NCI-H1417 treated with DMSO at 0.1 percent for 48 hours (cell line): ENCODE measurements at regions not wholly inside any gene's neighbourhood (a gene's known extent, or its start where the extent isn't known, plus 50 kb on each side); places are given as distances from the start of the nearest gene placed in this dataset.

ENCODE experiments used
- DNase-seq: peaks from one replicate; lab custom pipeline; 2025; lab: John Stamatoyannopoulos, UW

DNA sequence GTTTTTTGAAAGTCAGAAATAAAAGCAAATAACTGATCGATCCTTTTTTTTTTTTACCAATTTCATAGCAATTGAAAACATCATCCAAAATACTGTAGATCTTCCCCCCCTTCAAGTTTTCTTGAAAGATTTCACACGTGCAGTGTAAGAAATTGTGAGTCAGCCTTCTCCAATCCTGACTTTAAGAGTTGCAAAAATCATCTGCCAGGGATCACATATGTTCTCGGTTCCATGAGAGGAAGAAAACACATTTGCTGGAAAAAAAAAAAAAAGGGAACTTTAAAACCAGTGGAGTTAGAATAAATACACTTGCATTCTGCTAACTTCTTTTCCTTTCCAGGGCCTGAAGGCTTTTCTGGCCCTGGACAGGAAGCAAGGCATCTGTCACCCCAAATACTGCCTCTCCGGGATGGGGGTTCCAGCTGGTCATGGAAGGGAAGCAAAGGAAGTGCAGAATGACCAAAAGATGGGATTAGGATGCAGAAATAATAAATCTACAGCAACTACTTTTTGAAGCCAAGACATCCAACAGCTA lies 198.4 kb upstream of the KIAA1217 start:
- DNase-seq, result no peak

DNA sequence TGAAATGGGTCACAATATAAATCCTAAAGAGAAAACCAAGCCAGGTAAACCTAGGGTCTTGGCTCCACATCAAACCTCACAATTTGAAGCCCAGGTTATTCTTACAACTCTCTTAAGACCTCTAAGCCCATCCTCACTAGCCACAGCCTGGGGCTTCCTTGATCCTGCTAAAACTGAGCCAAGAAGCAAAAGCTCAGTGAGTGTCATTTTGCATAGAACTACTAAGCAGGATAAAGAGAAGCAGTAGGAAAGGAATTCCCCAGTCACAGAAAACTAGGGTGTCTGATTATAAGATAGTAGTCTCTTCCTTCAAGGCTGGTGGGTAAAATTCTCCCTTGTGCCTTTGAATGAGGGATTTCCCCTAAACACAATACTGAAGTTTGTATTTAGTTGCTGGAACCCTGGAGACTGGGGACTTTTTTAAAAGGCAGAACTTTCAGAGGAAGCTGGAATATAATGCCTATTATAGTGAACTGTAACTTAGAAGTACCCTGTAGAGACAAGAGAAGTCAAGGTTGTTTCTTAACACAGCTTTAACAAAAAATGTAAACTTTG lies 196.6 kb upstream of the KIAA1217 start:
- DNase-seq, result no peak

DNA sequence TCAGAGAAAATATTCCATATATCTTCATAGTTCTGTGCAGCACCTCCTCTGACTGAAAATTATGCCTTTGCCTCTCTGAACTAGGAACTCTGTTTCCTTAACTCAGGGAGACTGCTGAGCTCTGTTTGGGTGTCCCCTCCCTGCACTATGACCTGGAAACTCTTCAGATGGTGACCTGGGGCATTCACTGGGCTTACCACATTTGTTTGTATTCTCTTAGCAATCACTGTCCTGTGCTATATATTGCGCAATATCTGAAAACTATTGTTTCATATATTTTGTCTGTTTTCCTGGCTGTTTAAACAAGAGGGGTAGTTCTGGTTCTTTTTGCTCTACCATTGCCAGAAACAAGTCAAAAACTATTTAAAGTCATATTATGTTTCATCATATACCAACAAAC lies 181.8 kb upstream of the KIAA1217 start:
- no peak for DNase-seq

DNA sequence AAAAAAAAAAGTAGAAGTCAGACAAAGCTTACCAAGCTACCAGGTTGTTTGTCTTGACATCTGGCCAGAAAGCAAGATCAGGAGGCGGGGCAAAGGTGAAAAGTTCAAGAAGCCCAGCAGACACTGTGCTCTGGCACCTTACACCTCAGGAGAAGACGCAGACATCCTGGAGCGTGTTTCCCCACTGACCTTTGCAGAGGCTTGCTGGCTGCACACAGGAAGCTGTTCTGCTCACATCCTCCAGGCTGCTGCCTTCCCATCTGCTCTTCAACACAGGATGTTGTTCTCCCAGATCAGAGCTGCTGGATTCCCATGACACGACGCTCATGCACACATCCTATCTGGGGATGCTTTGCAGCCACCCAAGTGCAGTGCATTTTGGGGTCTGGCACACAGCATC lies 174.4 kb upstream of the KIAA1217 start:
- no peak for DNase-seq

DNA sequence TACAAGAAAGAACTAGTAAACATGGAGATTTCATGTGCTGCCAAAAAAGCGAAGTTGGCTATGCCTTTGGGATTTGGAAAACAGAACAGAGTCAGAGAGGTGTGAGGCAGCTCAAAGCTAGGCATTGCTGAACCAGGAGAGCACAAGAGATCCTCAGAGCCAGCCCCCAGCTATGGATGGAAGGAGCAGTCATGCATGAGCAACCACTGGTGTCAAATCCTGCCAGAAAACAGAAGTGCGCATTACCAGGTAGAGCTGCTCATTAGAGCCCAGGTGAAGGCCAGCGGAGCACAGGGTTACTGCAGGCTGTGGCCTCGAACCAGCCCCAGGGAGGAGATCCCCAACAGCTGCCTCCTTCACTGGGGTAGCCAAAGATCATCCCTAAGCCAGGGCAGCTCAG lies 173.2 kb upstream of the KIAA1217 start:
- no peak for DNase-seq

DNA sequence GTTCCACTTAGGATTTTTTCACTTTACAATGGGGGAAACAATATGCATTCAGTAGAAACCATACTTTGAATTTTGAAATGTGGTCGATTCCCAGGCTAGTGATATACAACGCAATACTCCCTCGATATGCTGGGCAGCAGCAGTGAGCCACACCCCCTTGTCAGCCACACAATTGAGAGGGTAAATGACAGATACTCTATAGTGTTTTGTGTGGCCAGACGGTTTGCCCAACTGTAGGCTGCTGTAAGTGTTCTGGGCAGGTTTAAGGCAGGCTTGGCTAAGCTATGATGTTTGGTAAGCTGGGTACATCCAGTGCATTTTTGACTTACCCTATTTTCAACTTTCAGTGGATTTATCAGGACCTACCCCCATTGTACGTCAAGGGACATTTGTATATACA lies 169.6 kb upstream of the KIAA1217 start:
- no peak for DNase-seq

DNA sequence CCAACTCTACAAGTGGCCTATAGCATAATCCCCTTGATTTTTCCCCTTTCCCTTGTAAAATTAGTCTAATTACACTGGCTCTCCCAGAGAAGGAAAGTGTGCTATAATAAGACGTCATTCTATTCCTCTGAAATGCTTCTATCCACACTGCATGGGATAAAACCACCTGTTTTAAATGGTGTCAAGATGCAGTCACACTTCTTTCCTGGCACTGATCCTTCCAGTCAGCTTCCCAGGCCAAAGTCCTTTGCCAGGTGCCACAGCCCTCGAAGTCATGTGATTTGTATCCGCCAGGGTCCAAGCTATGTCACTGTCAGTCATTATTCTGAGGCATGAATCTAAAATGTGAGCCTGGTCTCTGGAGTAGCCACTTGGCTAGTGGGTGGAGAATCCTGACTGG lies 169.0 kb upstream of the KIAA1217 start:
- no peak for DNase-seq

DNA sequence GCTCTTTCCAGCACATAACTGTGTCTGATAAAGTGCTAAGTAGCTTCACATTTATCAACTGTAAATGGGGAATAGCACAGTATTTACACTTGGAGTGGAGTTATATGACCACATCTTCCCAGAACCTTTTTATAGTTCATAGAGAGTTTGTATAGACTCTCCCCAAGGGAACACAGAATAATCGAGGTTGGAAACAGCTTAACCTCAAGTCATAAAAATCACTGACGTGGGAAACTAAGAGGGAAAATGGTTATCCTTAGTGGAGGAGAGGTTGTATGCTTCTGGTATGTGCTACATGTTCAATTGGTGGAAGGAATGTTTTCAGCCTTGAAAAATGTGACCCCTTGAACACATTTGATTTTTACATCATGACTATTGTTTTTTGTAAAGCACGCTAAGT lies 167.9 kb upstream of the KIAA1217 start:
- no peak for DNase-seq

DNA sequence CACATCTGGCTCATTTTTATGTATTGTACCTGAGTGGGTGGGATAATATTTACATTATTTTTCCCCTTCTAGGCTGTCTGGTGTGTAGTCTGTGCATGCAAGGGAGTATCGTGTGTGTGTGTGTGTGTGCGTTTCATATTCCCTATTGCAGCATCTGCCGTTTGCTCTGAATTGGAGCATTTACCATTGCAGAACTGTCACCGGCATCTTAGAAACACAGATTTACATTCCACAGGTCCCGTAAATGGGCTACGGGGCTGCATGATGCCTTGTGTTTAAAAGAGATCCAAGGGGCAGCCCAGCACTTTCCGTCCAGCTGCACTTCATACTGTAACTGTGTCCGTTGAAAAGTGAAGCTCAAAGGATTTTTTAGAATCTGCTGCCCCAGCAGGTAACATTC lies 167.1 kb upstream of the KIAA1217 start:
- no peak for DNase-seq

DNA sequence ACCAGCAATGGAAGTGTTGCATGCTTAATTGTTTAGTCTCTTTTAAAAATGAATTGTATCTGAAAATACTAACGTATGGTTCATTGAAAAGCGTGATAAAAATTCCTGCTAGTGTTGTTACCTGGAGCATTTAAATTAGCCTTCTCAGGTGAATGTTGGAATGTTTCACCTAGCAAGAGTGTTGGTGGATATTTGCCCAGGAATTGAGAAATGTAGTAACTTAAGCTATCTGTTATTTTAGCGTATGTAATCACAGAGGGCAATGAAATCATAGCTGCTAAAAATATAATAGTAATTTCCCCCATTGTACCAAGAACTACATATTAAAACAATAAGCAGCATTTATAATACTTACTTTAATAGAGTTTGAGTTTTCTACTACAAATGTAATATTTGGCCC lies 166.1 kb upstream of the KIAA1217 start:
- DNase-seq, result no peak

DNA sequence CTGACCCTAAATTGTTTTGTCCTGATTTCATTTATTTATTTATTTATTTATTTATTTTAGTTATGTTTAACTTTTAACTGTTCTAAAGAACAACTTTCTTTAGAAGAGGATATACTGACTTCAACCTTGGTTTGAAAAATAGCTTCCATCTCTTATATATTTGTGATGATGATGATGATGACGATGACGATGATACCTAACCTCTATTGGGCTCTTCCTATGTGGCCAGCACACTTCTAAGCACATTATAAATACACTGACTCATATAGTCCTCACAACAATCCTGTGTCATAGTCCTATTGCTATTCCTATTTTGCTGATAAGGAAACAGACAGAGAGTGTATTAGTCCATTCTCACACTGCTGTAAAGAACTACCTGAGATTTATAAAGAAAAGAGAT lies 162.9 kb upstream of the KIAA1217 start:
- no peak for DNase-seq

DNA sequence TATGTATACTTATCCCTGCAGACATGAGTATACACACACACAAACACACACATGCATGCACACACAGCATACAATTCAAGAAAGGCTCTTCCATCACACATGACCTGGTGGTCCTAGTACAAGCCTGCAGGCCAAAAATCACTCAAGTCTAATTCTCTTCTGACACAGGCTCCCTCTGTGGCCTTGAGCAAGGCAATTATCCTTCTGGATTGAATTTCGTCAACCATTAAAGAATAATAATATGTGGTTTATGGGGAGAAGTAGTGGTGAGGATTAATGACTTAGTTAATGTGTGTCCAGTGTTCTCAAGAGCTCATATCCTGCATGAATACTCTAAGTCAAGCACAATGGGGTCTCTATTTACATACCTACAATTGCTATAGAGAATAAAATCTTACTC lies 161.8 kb upstream of the KIAA1217 start:
- DNase-seq, result no peak

DNA sequence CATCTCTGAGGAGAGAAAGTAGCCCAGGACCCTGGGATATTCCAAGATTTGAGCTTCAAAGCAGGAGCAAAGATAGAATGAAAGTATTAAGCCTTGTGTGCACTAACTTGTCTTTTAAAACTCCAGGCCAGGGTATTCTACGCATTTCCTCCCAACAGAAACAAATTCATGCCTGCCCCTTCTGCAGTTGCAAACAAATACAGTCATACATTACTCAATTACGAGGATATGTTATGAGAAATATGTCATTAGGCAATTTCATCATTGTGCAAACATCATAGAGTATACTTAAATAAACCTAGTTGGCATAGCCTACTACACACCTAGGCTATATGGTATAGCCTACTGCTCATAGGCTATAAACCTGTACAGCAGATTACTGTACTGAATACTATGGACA lies 154.5 kb upstream of the KIAA1217 start:
- DNase-seq, result no peak

DNA sequence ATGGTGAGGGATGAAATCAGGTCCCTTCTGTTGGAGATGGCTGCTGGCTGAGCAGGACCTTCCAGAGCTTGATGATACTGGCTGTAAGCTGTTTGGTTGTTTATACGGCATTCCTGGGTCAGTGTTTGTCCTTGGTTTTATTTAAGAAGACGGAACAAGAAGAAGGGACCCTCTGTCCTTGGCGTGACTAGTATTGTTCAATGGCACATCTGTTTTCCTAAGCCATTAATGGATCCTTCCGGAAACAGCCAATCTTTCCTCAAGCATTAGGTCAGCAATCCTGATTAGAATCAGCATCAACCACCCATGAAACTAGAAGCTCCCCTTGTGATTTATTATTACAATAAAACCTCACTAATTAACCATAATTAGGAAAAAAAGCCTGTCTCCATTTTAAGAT lies 128.7 kb upstream of the KIAA1217 start:
- no peak for DNase-seq

DNA sequence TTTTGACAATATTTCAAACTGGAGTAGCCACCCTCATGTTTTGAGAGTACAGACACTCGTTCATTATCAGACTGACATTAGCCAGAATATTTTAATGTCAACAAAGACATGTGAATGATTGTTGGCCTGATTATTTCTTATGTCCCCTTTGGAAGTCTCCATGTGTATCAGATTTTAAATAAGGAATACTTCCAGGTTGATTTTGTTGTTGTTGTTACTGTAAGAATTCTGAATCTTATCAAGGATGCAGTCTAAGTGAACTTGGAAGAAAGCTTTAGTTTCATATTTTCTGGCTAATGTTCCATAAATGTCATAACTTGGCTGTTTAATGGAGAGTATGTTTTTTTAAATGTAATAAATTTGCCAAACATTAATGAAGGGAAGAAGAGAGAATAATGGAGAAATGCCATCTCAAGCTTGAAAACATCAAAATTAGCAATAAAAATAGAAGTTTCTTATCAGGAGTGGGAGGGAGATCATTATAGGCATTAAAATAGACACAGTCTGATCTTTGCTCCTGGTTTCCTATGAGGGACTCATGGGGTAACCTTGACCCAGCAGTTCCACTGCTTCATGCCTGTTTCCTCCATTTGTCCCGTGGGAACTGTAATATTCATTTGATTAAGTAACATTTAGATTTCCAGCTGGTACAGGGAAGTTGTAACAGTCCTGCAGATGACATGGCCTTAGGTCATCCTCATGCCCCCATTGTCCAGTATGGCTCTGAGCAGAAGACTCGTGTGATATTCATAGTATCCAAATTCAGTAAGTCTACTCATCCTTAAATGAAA lies 122.4 kb upstream of the KIAA1217 start:
- DNase-seq, result no peak

DNA sequence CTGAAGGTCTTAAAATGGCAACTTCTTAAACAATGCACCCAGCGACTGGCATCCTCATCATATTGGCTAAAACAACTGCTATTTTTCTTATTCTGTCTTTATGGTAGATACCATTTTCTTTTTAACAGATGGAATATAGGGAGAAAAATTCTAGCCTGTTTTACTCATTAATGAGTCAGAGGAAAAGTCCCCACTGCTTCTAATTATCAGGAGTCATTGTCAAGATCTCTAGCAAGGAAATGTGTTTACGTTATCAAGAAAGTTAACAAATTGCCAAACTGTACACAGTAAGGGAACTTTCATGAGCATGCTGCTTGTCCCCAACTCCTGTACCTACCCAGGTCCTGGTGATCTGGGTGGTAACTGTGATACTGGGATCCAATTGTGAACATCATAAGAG lies 117.7 kb upstream of the KIAA1217 start:
- no peak for DNase-seq

DNA sequence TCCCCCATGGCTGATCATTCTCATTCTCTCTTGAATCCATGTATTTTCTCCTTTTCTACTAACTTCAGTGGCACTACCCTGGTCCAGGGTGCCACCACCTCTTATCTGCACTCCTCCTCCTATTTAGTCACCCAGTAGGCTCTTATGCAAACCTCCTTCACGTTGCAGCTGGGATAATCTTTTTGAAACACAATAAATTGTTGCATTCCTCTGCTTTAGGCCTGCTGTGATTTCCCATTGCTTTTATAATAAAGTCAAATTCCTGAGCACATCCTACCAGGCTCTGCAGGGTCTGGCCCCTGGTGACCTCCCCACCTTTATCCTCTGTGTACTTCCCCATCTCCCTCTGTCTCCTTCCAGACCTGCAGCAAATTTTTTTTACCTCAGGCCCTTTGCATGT lies 112.7 kb upstream of the KIAA1217 start:
- no peak for DNase-seq

DNA sequence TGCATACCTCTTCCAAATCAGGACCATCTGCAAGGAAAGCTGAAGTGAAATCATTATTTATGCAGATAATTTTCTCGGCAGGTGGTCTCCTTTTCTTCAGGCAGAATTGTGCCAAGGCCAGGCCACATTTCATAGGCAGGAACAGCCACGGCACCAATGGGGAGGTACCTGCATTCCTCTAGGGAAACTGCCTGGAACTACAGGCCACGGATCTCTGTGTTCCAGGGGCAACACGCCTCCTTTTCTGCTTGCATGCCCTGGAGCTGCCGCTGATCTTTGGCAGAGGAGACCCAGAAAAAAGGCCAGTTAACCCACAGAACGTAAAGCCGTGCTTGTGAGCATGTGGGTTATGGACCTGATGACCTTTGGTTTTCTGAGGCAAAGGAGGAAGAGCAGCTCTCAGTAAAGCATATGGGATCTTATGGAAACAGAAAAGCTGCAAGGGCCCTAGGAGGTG lies 111.2 kb upstream of the KIAA1217 start:
- no peak for DNase-seq

DNA sequence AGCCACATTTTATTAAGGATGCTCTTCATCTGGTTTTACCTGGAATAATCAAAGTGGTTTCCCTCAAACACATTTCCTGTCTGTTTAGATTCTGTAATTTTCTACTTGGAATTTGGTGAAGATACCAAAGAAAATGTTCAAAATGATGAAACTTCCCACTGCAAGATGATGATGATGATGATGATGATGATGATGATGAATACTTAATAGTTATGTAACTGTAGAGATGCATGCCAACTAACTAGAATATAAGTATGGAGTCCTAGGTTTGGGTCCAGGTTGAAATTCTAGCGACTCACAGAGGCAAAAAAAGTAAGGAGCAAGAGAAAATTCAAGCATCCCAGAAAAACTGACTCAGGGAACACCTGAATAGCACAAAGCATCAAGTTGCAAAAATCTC lies 104.0 kb upstream of the KIAA1217 start:
- no peak for DNase-seq

DNA sequence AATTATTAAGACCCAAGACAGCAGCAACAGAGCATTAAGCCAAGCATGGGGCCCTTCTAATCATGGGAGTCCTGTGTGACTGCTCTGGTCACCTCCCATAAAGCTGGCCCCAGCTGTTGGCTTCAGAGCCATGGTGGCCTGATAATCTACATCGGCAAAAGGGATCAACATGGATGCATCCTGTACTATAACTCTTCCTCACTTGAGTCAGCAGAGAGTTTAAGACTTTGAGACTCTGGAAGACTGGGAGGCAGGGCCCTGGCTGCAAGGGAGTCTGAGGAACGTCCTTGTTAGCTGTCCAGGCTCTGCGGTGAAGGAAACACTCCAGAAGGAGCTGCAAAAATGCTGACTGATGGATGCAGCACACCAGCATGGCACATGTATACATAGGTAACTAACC lies 95.0 kb upstream of the KIAA1217 start:
- DNase-seq, result no peak

DNA sequence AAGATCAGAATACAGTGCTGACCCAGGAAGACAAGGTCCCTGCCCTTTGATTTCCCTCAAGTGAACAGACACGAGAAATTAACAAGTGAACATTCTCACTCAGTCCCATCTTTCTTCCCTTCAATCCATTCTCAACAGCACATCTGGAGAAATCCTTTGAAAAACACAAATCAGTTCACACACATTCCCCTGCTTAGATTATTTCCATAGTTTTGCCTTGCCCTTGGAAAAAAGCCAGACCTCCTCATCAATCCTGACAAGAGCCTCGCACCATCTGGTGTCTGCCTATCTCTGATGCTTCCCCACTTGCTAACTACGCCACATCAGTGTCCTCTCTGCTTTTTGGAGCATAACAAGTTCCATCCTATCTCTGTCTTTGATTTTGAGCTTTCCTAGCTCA lies 94.4 kb upstream of the KIAA1217 start:
- DNase-seq, result no peak

DNA sequence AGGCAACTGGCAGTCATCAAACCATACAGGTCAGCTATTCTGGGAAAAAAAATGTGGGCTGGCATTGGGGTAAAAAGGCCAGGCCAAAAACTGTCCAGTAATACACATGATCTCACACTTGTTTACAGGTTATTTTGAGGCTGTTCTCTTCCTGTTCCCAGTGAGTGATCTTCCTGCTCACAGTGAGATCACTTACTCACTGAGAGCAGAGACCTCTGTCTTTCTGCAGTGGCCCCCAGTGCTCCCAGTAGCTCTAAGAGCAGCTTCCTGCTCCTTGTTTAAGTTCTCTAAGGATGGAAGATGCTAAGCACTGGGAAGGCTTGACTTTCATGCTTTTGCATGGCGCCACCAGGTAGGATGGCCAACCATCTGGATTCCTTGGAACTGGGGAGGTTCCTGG lies 93.5 kb upstream of the KIAA1217 start:
- DNase-seq, result no peak

DNA sequence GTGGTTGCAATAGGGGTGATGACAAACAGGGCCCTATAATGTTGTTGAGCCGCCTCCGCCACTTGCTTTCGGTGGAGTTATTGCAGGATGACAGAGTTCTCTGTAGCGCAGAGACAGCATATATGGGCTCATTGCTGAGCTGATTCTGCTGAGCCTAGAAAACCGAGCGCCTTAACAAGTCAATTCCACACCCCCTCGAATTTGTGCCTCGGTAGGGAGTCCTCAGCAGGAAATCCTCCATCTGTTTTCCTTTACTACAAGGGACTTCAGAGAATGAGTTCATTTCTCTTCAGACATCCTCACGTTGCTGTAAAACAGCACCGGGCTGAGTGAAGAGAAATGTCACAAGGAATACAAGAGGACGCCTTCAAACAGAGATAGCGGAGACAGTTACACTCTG lies 90.7 kb upstream of the KIAA1217 start:
- no peak for DNase-seq

DNA sequence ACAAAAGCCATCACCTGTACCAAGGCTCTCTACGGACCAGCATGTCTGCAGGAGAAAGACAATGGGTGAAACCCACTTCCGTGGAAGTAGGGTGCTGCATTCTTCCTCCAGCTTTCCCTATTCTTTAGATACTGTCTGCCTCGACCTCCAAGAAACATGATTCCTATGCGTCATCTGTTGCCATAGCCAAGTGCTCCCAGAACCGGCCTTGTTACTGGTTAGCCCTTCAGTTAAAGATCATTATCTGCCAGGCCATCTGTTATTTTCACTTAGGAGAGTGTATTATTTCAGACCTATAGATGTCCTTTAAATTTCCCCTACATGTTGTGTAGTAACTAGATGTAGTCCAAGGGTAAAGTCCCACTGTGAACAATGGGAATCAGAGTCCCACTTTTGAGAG lies 89.0 kb upstream of the KIAA1217 start:
- DNase-seq, result no peak
